Stimulated activated CD4-positive, alpha-beta T cell treated with anti-CD3 and anti-CD28 coated beads, Interleukin-1b, Interleukin-23, amount 100 ng/mL, for 24 hours (primary cell): ENCODE measurements at regions not wholly inside any gene's neighbourhood (a gene's known extent, or its start where the extent isn't known, plus 50 kb on each side); places are given as distances from the start of the nearest gene placed in this dataset.
"Not testable (repeated sequence)": the region's sequence is repeated elsewhere in the genome, so short reads cannot be mapped to it uniquely, and the experiment has no call there.

Experiments
- DNase-seq, 4 experiments: peaks; one replicate each; pipeline ENCODE4 v3.0.0-alpha.2; 2020; ENCODE audit warnings: low read depth in 4 of 4, low spot score in 1 of 4

GRCh38 chr2:212786088-212786487, 247.5 kb upstream of the ERBB4 start:
- DNase-seq = not testable (repeated sequence)

GRCh38 chr2:212777020-212777491, 238.5 kb upstream of the ERBB4 start:
- no peak for DNase-seq

GRCh38 chr2:212773808-212774339, 235.3 kb upstream of the ERBB4 start:
- no peak for DNase-seq

- no peak for DNase-seq
Observed at GRCh38 chr2:212770240-212770639, 231.6 kb upstream of the ERBB4 start.

DNA sequence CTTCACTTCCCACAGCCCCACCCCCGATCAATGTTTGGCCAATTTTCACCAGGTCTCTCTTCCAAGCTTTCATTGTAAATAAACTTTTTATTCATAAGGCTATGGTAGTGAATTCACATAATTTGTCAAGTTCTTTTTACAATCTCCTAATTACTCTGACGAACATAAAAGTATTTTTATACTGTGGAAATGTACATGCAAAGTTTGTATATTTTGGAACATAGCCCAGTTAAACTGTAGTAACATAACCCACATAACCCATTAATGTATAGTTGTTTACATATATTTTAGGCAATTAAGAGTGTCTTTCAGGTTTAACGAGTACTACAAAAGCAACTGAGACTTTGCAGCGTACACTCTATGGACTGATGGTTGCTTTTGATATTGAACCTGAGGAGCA, 228.3 kb upstream of the ERBB4 start:
- DNase-seq = no peak

- DNase-seq = no peak
Observed at GRCh38 chr2:212752730-212753351, 214.2 kb upstream of the ERBB4 start.

- no peak for DNase-seq
Observed at GRCh38 chr2:212745359-212745758, 206.8 kb upstream of the ERBB4 start.

DNA sequence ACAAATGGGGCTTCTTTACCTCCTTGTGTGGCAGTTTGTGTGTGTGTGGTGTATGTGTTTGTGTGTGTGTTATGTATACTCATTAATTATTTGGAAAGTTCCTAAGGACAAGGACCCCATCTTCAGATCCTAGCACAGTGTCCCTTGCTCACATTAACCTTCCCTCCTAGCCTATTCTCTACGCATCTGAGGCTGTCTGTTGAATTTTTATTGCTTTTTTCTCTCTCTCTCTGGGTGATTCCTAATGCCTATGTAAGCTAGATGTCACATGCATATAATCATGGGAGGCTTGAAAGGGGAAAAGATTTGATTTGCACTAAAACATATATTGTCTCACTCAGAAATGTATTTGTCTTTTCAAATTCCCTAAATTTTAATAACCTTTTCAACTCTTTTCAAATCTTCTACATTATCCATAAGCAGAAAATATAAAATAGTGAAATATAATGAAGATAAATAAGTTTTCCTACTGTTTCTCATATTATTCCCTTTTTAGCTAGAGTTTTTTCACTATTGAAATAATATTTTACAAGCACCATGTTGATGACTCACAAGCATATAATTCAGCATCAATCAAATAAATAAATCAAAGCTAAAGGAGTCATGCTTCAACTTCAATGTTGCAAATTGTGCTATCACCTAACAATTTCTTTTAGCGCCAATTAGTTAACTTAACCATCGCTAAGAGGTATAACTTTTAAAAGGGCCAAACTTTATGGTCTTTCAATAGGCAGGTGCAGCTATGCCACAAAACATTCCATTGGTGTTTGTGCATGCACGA, 199.0 kb upstream of the ERBB4 start:
- no peak for DNase-seq

DNA sequence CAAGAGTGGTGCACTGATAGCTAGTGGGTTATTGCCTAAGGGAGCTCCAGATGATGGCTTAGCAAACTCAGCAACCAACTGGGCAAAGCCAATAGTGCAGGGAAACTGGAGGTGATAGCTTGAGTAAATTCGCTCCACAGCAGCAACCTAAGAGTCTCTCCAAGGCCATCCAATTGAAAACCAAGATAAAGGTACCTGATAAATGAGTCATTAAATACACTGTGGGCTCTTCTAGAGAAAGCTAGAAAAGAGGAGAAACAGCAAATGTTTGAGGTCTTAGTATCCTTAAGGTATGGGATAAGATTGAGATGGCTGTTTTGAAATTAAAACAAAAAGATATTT, 197.8 kb upstream of the ERBB4 start:
- DNase-seq = no peak

GRCh38 chr2:212733273-212733672, 194.7 kb upstream of the ERBB4 start:
- no peak for DNase-seq

DNA sequence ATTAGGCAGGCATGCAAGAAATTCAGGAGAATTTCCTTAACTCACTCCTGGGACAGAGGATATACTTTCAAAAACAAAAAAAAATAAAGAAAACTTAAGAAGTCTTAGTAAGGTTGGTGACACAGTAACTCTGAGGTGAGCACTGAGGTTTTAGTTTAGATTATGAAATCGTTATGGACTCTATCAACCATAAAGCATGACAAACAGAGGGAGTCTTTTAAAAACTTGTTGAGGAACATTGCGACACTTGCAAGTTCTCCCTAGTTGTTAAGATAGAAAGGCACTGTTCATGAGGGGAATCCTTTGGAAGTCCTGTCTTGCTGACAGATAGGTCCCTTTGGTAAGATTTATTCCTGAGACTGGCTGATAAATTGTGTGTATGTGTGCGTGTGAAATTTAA, 194.3 kb upstream of the ERBB4 start:
- no peak for DNase-seq

- no peak for DNase-seq
Observed at GRCh38 chr2:212730994-212731393, 192.4 kb upstream of the ERBB4 start.

DNA sequence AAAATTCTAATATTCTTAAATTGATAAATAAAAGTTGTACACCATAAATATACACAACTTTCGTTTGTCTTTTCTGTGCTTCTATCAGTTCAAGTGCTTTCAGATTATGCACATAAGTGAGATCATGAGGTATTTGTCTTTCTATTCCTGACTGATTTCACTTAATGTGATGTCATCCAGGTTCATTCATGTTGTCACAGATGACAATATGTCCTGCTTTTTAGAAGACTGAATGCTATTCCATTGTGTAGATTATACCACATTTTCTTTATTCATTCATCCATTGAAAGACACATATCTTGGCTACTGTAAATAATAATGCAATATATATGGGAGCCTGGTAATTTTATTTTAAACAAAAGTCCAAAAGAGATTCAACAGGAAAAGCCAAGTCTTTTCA, 190.1 kb upstream of the ERBB4 start:
- DNase-seq = no peak

DNA sequence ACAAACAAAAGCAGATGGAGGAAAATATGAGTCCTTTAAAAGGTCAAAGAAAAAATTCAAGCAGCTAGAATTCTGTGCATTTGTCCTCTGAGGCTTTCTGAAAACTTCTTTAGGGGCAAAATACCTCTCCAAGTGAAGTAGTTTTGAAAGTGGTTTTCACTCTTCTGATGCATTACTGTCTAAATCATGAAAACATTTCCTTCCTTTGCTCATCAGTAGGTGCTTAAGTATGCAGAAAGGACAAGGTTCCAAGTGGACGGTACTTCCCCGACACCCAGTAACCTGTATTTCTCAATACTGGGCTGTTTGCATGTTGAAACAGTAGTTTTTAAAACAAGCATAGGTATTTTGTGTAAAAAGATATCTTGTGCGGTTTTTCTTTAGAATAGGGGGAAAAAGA, 189.1 kb upstream of the ERBB4 start:
- DNase-seq = no peak

DNA sequence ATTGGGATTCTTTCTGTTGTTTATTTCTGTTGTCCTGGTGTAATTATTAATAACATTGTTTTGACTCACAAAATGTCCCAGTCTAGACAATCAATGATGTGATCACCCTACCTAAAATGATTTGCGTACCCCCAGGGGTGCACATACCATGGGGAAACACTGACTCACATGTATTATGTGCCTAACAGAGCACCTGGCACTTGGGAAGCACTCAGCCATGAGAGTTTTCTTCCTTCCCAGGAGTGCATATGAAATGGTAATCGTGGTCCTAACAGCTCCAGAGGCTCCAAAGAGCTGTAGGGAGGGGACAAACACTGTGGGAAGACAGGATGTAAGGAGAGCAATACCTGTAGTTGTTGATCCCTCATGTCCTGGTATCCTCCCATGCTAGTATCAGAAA, 187.8 kb upstream of the ERBB4 start:
- DNase-seq = no peak

- DNase-seq = no peak
Observed at GRCh38 chr2:212725180-212725579, 186.6 kb upstream of the ERBB4 start.

DNA sequence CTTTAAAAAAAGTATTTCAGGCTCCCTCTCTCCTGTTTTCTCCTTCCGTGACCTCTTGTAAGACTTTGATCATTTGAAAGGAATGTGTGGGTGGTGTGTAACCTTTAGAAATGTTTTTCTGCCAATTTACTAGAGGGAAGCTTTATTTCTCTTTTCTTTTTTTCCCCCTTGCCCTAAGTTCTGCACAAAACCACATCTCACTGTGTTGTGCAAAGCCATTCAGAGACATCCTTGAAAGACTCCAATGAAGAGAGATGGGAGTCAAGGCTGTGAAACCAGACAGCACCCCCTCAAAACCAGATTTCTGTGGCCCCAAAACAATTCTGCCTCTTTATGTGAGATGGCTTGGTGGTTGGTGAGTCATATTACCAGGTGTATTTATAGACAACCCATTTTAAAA, 184.6 kb upstream of the ERBB4 start:
- DNase-seq = no peak

DNA sequence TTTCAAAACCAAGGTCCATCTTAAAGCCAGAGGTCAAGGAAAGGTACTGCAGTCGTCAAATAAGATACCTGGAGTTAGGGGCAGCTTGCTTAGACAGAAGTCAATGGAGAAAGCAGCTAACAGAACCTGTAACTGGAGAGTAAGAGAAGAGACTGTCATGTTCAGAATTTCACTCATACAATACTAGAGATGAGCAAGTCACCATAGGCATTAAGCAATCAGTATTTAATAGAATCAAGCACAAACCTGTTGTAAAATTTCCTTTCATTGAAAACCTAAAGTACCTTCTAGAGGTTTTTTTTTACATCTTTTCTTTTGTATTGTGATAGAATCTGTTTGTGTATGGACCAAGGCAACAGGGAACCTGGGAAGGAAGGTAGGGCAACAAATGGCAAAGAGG, 183.4 kb upstream of the ERBB4 start:
- no peak for DNase-seq

DNA sequence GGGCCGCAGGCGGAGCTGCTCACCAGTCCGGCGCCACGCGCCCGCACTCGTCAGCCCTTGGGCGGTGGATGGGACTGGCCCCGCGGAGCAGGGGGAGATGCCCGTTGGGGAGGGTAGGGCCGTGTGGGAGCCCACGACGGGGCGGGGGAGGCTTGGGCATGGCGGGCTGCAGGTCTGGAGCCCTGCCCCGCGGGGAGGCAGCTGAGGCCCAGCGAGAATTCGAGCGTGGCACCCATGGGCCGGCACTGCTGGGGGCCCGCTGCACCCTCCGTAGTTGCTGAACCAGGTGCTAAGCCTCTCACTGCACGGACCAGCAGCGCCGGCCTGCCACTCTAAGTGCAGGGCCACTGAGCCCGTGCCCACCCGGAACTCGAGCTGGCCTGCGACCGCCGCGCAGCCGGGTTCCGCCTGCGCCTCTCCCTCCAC, 182.4 kb upstream of the ERBB4 start:
- DNase-seq = no peak

DNA sequence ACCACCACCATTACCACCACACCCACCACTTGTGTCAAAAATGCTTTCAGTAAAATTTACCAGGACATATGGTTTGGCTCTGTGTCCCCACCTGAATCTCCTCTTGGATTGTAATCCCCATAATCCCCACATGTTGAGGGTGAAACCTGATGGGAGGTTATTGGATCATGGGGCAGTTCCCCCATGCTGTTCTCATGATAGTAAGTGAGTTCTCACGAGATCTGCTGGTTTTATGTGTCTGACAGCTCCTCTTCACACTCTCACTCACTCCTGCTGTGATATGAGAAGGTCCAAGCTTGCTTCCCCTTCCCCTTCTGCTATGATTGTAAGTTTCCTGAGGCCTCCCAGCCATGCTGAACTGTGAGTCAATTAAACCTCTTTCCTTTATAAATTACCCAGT, 176.8 kb upstream of the ERBB4 start:
- DNase-seq = not testable (repeated sequence)

DNA sequence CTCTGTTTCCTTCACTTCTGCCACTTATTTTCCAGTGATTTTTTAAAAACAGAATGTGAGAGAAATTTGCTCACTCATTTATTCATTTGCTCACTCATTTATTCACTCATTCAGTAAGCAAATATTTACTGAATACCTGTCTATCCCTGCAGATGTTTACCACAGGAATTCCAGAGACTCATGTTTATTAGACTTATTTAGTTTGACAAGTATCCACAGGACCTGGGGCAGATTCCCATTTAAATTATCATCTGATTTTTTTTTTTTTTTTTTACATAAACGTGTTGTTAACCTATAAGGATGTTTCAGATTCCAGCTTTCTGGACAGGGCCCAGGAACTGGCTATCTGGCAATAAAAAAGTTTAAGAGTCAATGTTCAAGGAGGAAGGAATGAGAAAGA, 175.1 kb upstream of the ERBB4 start:
- DNase-seq = no peak

DNA sequence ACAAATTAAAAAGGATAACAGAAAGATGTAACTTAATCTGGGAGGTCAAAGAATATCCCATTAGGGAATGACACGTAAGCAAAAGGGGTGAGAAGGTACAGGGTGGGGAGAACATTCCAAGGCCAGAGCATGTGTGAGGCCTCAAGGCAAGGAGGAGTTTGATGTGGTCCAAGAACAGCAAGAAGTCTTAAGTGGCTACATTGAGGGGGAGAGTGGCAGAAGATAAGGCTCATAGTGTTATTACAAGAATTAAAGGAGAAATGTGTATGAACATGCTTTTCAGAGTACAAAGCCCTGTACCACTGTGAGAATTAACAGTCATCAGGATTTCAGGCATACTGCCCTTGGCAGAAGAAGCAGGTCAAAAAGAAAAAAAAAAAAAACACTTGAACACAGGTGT, 174.4 kb upstream of the ERBB4 start:
- DNase-seq = no peak

- DNase-seq = no peak
Observed at GRCh38 chr2:212712466-212712865, 173.9 kb upstream of the ERBB4 start.
